DND-41 (cell line): ENCODE measurements at regions not wholly inside any gene's neighbourhood (a gene's known extent, or its start where the extent isn't known, plus 50 kb on each side); places are given as distances from the start of the nearest gene placed in this dataset.

ENCODE experiments used
- ATAC-seq: fragments of 200-7000 bp; cut with Tn5 transposase; 3 replicates; pipeline ENCODE4 v1.9.1; 2021; ENCODE audit warnings: low read depth; ENCODE audit not compliant: insufficient read depth
- DNase-seq: peaks from one replicate; pipeline ENCODE4 v3.0.0-alpha.2; 2020
- H2AFZ ChIP-seq: 2 replicates; pipeline ENCODE4 v1.6.0; 2012; ENCODE audit warnings: low read depth, low read length
- H3K27ac ChIP-seq: 2 replicates; pipeline ENCODE4 v1.5.1; 2012; ENCODE audit warnings: low read length, inconsistent platforms
- H3K27me3 ChIP-seq: fragments of 200-600 bp; sonication (generic); 2 replicates; pipeline ENCODE4 v1.6.0; 2012; ENCODE audit warnings: low read length, mild to moderate bottlenecking, inconsistent platforms; ENCODE audit not compliant: insufficient read depth, poor library complexity
- H3K36me3 ChIP-seq: 2 replicates; pipeline ENCODE4 v1.5.1; 2012; ENCODE audit warnings: low read length, inconsistent platforms; ENCODE audit not compliant: insufficient read depth
- H3K4me1 ChIP-seq: 2 replicates; pipeline ENCODE4 v1.5.1; 2012; ENCODE audit warnings: mild to moderate bottlenecking, low read length; ENCODE audit not compliant: insufficient read depth
- H3K4me2 ChIP-seq: 2 replicates; pipeline ENCODE4 v1.6.0; 2012; ENCODE audit warnings: mild to moderate bottlenecking, moderate library complexity, low read length, inconsistent platforms; ENCODE audit not compliant: insufficient read depth
- H3K4me3 ChIP-seq, 2 experiments: fragments of 200-600 bp in 1 of 2; shearing (Covaris generic) in 1 of 2; 2 replicates each; pipeline ENCODE4 v1.5.1; 2012 to 2016; ENCODE audit warnings: inconsistent platforms in 2 of 2, low read length in 2 of 2, mild to moderate bottlenecking in 2 of 2, low read depth in 1 of 2, moderate library complexity in 1 of 2
- H3K79me2 ChIP-seq: 2 replicates; pipeline ENCODE4 v1.6.0; 2012; ENCODE audit warnings: low read length, inconsistent platforms; ENCODE audit not compliant: insufficient read depth
- H3K9ac ChIP-seq: 2 replicates; pipeline ENCODE4 v1.6.0; 2012; ENCODE audit warnings: low read depth, mild to moderate bottlenecking, inconsistent platforms, low read length, moderate library complexity
- H3K9me3 ChIP-seq: 2 replicates; pipeline ENCODE4 v1.5.1; 2012; ENCODE audit warnings: low read length, moderate library complexity, mild to moderate bottlenecking, inconsistent platforms; ENCODE audit not compliant: insufficient read depth, severe bottlenecking
- H4K20me1 ChIP-seq: 2 replicates; pipeline ENCODE4 v1.6.0; 2012; ENCODE audit warnings: low read length; ENCODE audit not compliant: insufficient read depth
- CTCF ChIP-seq: IDR thresholded peaks from 2 replicates; pipeline ENCODE4 v1.5.1; 2012; ENCODE audit warnings: borderline replicate concordance, low read length, moderate library complexity, mild to moderate bottlenecking; ENCODE audit not compliant: poor library complexity, severe bottlenecking; ENCODE audit errors: extremely low read depth
- EZH2 ChIP-seq: IDR thresholded peaks from 3 replicates; pipeline ENCODE4 v1.6.1; 2012; ENCODE audit warnings: borderline replicate concordance, low read depth, mild to moderate bottlenecking, moderate library complexity, low read length, inconsistent platforms; ENCODE audit not compliant: severe bottlenecking

GRCh38 chr22:35478633-35479107 lies 62.0 kb upstream of the RASD2 start:
- peaks cover 5% of the 10 kb centered on the region for H3K4me1 ChIP-seq
- ATAC-seq (no peak), DNase-seq (no peak)
- H3K4me2 ChIP-seq: no peak overlapping the region
- no peaks in the 10 kb centered on the region for H3K36me3 ChIP-seq
- H3K9me3 ChIP-seq: no peaks in the 10 kb centered on the region
- H3K4me3 ChIP-seq: no peak overlapping the region
- no peaks in the 10 kb centered on the region for H4K20me1 ChIP-seq
- no peaks in the 10 kb centered on the region for H3K27me3 ChIP-seq
- H3K79me2 ChIP-seq: no peaks in the 10 kb centered on the region
- H3K9ac ChIP-seq: no peak overlapping the region
- no peak for TF ChIP-seq EZH2
- no peak for TF ChIP-seq CTCF
- H3K27ac ChIP-seq: no peak overlapping the region
- H2AFZ ChIP-seq: no peak overlapping the region

GRCh38 chr22:35479359-35479758 lies 61.3 kb upstream of the RASD2 start:
- no peak for DNase-seq
- H3K9me3 ChIP-seq: no peaks in the 10 kb centered on the region
- no peaks in the 10 kb centered on the region for H3K36me3 ChIP-seq
- H3K79me2 ChIP-seq: no peaks in the 10 kb centered on the region
- no peak overlapping the region for H2AFZ ChIP-seq
- no peak overlapping the region for H3K4me3 ChIP-seq
- TF ChIP-seq EZH2 (no peak), CTCF (no peak)
- H3K27me3 ChIP-seq: no peaks in the 10 kb centered on the region
- no peak overlapping the region for H3K4me2 ChIP-seq
- H4K20me1 ChIP-seq: no peaks in the 10 kb centered on the region
- H3K9ac ChIP-seq: no peak overlapping the region
- no peak overlapping the region for H3K27ac ChIP-seq
- H3K4me1 ChIP-seq: peaks cover 5% of the 10 kb centered on the region
- ATAC-seq: no peak

- Histone ChIP-seq H3K4me3 (no peak overlapping the region), H3K4me2 (no peak overlapping the region), H3K4me1 (peaks cover 5% of the 10 kb centered on the region), H3K9me3 (no peaks in the 10 kb centered on the region), H3K79me2 (no peaks in the 10 kb centered on the region), H3K9ac (no peak overlapping the region), H4K20me1 (no peaks in the 10 kb centered on the region), H3K27ac (no peak overlapping the region), H3K36me3 (no peaks in the 10 kb centered on the region), H3K27me3 (no peaks in the 10 kb centered on the region), H2AFZ (no peak overlapping the region)
- ATAC-seq (no peak), DNase-seq (no peak)
- TF ChIP-seq CTCF (no peak), EZH2 (no peak)
These were observed 60.6 kb upstream of the RASD2 start for GRCh38 chr22:35479985-35480550.
